ENCODE measurements at regions not wholly inside any gene's neighbourhood (a gene's known extent, or its start where the extent isn't known, plus 50 kb on each side); places are given as distances from the start of the nearest gene placed in this dataset.

- H3K4me1 ChIP-seq (ENCODE audit: low read depth, poor library complexity, severe bottlenecking): no peaks in the 10 kb centered on the region
- no peak overlapping the region for H2AFZ ChIP-seq (ENCODE audit: low read depth)
- no peak overlapping the region for H3K9ac ChIP-seq
- H4K20me1 ChIP-seq (ENCODE audit: insufficient read depth): no peaks in the 10 kb centered on the region
- TF ChIP-seq, protein P1, sequence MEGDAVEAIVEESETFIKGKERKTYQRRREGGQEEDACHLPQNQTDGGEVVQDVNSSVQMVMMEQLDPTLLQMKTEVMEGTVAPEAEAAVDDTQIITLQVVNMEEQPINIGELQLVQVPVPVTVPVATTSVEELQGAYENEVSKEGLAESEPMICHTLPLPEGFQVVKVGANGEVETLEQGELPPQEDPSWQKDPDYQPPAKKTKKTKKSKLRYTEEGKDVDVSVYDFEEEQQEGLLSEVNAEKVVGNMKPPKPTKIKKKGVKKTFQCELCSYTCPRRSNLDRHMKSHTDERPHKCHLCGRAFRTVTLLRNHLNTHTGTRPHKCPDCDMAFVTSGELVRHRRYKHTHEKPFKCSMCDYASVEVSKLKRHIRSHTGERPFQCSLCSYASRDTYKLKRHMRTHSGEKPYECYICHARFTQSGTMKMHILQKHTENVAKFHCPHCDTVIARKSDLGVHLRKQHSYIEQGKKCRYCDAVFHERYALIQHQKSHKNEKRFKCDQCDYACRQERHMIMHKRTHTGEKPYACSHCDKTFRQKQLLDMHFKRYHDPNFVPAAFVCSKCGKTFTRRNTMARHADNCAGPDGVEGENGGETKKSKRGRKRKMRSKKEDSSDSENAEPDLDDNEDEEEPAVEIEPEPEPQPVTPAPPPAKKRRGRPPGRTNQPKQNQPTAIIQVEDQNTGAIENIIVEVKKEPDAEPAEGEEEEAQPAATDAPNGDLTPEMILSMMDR (conservative IDR thresholded peaks at IDR 0.05; ENCODE audit: low read depth, low read length): no peak
- no peaks in the 10 kb centered on the region for H3K36me3 ChIP-seq (ENCODE audit: insufficient read depth)
- H3K27me3 ChIP-seq (ENCODE audit: insufficient read depth, low read depth): no peaks in the 10 kb centered on the region
- no peak overlapping the region for H3K27ac ChIP-seq
- no peak overlapping the region for H3K4me3 ChIP-seq (IDR thresholded peaks at IDR 0.05; ENCODE audit: insufficient read depth, low read depth, low read length)
- H3K79me2 ChIP-seq (ENCODE audit: insufficient read depth, low read depth): no peaks in the 10 kb centered on the region
- no peak overlapping the region for H3K4me2 ChIP-seq
These were observed 81.6 kb upstream of the PRR20G start for GRCh38 chr3:127369356-127369935.

DNA sequence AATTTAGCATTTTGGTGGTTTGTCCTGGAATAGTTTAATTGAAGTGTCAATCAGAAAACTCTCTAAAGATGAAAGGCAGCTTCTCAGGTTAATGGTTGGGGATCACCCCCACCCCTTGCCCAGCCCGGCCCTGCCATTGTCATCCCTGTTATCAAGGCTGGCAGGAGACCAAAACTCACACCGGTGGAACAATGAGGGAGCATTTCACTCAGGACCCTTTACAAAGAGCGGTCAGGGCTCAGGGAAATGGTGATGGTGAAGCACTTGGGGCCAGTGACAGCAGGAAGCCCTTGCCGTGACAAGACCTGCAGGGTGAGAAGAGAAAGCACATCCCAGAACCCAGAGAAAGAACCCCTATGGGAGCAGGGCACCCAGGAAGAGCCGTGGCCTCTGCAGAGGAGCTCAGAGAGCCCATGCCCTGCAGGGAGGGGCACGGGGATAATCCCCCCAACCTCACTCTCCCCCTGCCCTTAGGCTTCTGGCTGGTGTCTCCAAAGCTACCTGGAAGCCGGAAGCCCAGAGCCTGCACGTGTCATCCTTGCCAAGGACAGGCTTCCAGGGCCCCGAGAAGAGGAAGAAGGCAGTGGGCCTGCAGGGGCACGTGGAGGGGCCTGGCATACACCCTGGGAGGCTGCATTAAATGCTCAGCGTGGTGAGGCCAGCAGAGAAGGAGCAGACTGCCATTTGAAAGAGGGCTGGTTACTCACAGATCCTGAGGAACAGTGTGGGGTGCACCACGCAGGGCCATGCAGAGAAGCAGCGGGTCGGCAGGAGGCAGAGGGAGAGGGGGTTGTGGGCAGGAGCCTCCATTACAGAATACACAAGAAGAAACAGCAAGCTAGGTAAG is 80.6 kb upstream of the PRR20G start:
- Histone ChIP-seq H3K36me3 (ENCODE audit: insufficient read depth) (no peaks in the 10 kb centered on the region), H3K27me3 (ENCODE audit: insufficient read depth, low read depth) (no peaks in the 10 kb centered on the region), H2AFZ (ENCODE audit: low read depth) (no peak overlapping the region), H3K9ac (no peak overlapping the region), H3K4me3 (IDR thresholded peaks at IDR 0.05; ENCODE audit: insufficient read depth, low read depth, low read length) (no peak overlapping the region), H3K4me1 (ENCODE audit: low read depth, poor library complexity, severe bottlenecking) (no peaks in the 10 kb centered on the region), H3K27ac (no peak overlapping the region), H3K79me2 (ENCODE audit: insufficient read depth, low read depth) (no peaks in the 10 kb centered on the region), H4K20me1 (ENCODE audit: insufficient read depth) (no peaks in the 10 kb centered on the region), H3K4me2 (no peak overlapping the region)
- TF ChIP-seq, protein P1 (conservative IDR thresholded peaks at IDR 0.05; ENCODE audit: low read depth, low read length): no peak

GRCh38 chr3:127367593-127367992 is 79.7 kb upstream of the PRR20G start:
- Histone ChIP-seq H3K4me2 (no peak overlapping the region), H3K9ac (no peak overlapping the region), H3K4me1 (ENCODE audit: low read depth, poor library complexity, severe bottlenecking) (no peaks in the 10 kb centered on the region), H3K27ac (no peak overlapping the region), H3K4me3 (IDR thresholded peaks at IDR 0.05; ENCODE audit: insufficient read depth, low read depth, low read length) (no peak overlapping the region), H3K79me2 (ENCODE audit: insufficient read depth, low read depth) (no peaks in the 10 kb centered on the region), H2AFZ (ENCODE audit: low read depth) (no peak overlapping the region), H3K36me3 (ENCODE audit: insufficient read depth) (no peaks in the 10 kb centered on the region), H4K20me1 (ENCODE audit: insufficient read depth) (no peaks in the 10 kb centered on the region), H3K27me3 (ENCODE audit: insufficient read depth, low read depth) (no peaks in the 10 kb centered on the region)
- TF ChIP-seq, protein P1 (conservative IDR thresholded peaks at IDR 0.05; ENCODE audit: low read depth, low read length): no peak

GRCh38 chr3:127366383-127366782 is 78.5 kb upstream of the PRR20G start:
- H2AFZ ChIP-seq (ENCODE audit: low read depth): no peak overlapping the region
- TF ChIP-seq, protein P1 (conservative IDR thresholded peaks at IDR 0.05; ENCODE audit: low read depth, low read length): no peak
- no peak overlapping the region for H3K9ac ChIP-seq
- H3K4me3 ChIP-seq (IDR thresholded peaks at IDR 0.05; ENCODE audit: insufficient read depth, low read depth, low read length): no peak overlapping the region
- H3K79me2 ChIP-seq (ENCODE audit: insufficient read depth, low read depth): no peaks in the 10 kb centered on the region
- no peaks in the 10 kb centered on the region for H3K27me3 ChIP-seq (ENCODE audit: insufficient read depth, low read depth)
- H4K20me1 ChIP-seq (ENCODE audit: insufficient read depth): no peaks in the 10 kb centered on the region
- H3K27ac ChIP-seq: no peak overlapping the region
- no peaks in the 10 kb centered on the region for H3K4me1 ChIP-seq (ENCODE audit: low read depth, poor library complexity, severe bottlenecking)
- H3K4me2 ChIP-seq: no peak overlapping the region
- no peaks in the 10 kb centered on the region for H3K36me3 ChIP-seq (ENCODE audit: insufficient read depth)
